WERI-Rb-1 (cell line): ENCODE measurements at regions not wholly inside any gene's neighbourhood (a gene's known extent, or its start where the extent isn't known, plus 50 kb on each side); places are given as distances from the start of the nearest gene placed in this dataset.

ENCODE experiments used
- DNase-seq: peaks from one replicate; pipeline ENCODE4 v3.0.0-alpha.2; 2020
- H3K27ac ChIP-seq: fragments of 250-450 bp; sonication (Bioruptor Pico); 2 replicates; pipeline ENCODE4 v1.5.1; 2020; ENCODE audit warnings: mild to moderate bottlenecking, moderate library complexity
- H3K27me3 ChIP-seq: fragments of 250-450 bp; sonication (Bioruptor Pico); 2 replicates; pipeline ENCODE4 v1.5.1; 2021; ENCODE audit warnings: mild to moderate bottlenecking, low read depth, moderate library complexity; ENCODE audit not compliant: insufficient read depth, severe bottlenecking
- H3K36me3 ChIP-seq: fragments of 250-450 bp; sonication (Bioruptor Pico); 2 replicates; pipeline ENCODE4 v1.5.1; 2020; ENCODE audit warnings: mild to moderate bottlenecking, moderate library complexity
- H3K4me3 ChIP-seq: 2 replicates; pipeline ENCODE4 v1.5.1; 2011; ENCODE audit warnings: low read depth, mild to moderate bottlenecking, control low read depth, low read length
- H3K9me3 ChIP-seq: fragments of 250-450 bp; sonication (Bioruptor Pico); 2 replicates; pipeline ENCODE4 v1.5.1; 2021; ENCODE audit warnings: mild to moderate bottlenecking, moderate library complexity; ENCODE audit not compliant: severe bottlenecking
- TF ChIP-seq, protein P1 (sequence below): IDR thresholded peaks from 2 replicates; pipeline ENCODE4 v1.5.1; 2011; ENCODE audit warnings: low read depth, mild to moderate bottlenecking, control low read depth, inconsistent platforms, low read length

DNA sequence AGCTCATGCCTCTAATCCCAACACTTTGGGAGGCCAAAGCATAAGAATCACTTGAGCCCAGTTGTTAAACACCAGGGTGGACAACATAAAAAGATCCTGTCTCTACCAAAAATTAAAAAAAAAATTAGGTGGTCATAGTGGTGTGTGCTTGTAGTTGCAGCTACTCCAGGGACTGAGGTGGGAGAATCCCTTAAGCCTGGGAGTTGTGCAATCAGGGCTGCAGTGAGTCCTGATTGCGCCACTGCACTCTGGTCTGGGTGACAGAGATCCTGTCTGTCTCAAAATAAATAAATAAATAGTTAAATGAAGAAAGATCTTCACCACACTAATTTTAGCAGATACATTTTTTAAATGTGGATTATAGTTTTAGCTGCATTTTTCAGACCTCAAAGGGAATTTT lies 433.2 kb downstream of the MAT2B start:
- H3K27ac ChIP-seq, result no peak overlapping the region
- no peaks in the 10 kb centered on the region for H3K9me3 ChIP-seq
- no peak overlapping the region for H3K4me3 ChIP-seq
- TF ChIP-seq, protein P1, sequence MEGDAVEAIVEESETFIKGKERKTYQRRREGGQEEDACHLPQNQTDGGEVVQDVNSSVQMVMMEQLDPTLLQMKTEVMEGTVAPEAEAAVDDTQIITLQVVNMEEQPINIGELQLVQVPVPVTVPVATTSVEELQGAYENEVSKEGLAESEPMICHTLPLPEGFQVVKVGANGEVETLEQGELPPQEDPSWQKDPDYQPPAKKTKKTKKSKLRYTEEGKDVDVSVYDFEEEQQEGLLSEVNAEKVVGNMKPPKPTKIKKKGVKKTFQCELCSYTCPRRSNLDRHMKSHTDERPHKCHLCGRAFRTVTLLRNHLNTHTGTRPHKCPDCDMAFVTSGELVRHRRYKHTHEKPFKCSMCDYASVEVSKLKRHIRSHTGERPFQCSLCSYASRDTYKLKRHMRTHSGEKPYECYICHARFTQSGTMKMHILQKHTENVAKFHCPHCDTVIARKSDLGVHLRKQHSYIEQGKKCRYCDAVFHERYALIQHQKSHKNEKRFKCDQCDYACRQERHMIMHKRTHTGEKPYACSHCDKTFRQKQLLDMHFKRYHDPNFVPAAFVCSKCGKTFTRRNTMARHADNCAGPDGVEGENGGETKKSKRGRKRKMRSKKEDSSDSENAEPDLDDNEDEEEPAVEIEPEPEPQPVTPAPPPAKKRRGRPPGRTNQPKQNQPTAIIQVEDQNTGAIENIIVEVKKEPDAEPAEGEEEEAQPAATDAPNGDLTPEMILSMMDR, result no peak
- no peaks in the 10 kb centered on the region for H3K36me3 ChIP-seq
- no peak for DNase-seq
- no peaks in the 10 kb centered on the region for H3K27me3 ChIP-seq

GRCh38 chr5:163941079-163941478 lies 435.7 kb downstream of the MAT2B start:
- TF ChIP-seq, protein P1, result no peak
- DNase-seq, result no peak
- H3K9me3 ChIP-seq, result no peaks in the 10 kb centered on the region
- no peaks in the 10 kb centered on the region for H3K27me3 ChIP-seq
- H3K27ac ChIP-seq, result no peak overlapping the region
- H3K36me3 ChIP-seq, result no peaks in the 10 kb centered on the region
- H3K4me3 ChIP-seq, result no peak overlapping the region

- no peak for DNase-seq
- TF ChIP-seq, protein P1, result no peak
- Histone ChIP-seq H3K27ac (no peak overlapping the region), H3K4me3 (no peak overlapping the region), H3K27me3 (no peaks in the 10 kb centered on the region), H3K9me3 (no peaks in the 10 kb centered on the region), H3K36me3 (no peaks in the 10 kb centered on the region)
These were observed 438.1 kb downstream of the MAT2B start for GRCh38 chr5:163943546-163943945.

GRCh38 chr5:163944738-163945137 lies 439.3 kb downstream of the MAT2B start:
- H3K4me3 ChIP-seq, result no peak overlapping the region
- no peaks in the 10 kb centered on the region for H3K36me3 ChIP-seq
- no peaks in the 10 kb centered on the region for H3K27me3 ChIP-seq
- no peaks in the 10 kb centered on the region for H3K9me3 ChIP-seq
- TF ChIP-seq, protein P1, result no peak
- DNase-seq, result no peak
- H3K27ac ChIP-seq, result no peak overlapping the region

- Histone ChIP-seq H3K36me3 (no peaks in the 10 kb centered on the region), H3K9me3 (no peaks in the 10 kb centered on the region), H3K4me3 (no peak overlapping the region), H3K27ac (no peak overlapping the region), H3K27me3 (no peaks in the 10 kb centered on the region)
- TF ChIP-seq, protein P1, result no peak
- DNase-seq, result no peak
These were observed 442.6 kb downstream of the MAT2B start for GRCh38 chr5:163947848-163948666.

GRCh38 chr5:163950248-163950647 lies 444.8 kb downstream of the MAT2B start:
- no peak for DNase-seq
- TF ChIP-seq, protein P1, result no peak

More at GRCh38 chr5:163950248-163950647, 444.8 kb downstream of the MAT2B start:
- no peaks in the 10 kb centered on the region for H3K27me3 ChIP-seq
- no peaks in the 10 kb centered on the region for H3K36me3 ChIP-seq
- H3K4me3 ChIP-seq, result no peak overlapping the region
- H3K9me3 ChIP-seq, result no peaks in the 10 kb centered on the region
- H3K27ac ChIP-seq, result no peak overlapping the region
